ENCODE measurements at regions not wholly inside any gene's neighbourhood (a gene's known extent, or its start where the extent isn't known, plus 50 kb on each side); places are given as distances from the start of the nearest gene placed in this dataset.

DNA sequence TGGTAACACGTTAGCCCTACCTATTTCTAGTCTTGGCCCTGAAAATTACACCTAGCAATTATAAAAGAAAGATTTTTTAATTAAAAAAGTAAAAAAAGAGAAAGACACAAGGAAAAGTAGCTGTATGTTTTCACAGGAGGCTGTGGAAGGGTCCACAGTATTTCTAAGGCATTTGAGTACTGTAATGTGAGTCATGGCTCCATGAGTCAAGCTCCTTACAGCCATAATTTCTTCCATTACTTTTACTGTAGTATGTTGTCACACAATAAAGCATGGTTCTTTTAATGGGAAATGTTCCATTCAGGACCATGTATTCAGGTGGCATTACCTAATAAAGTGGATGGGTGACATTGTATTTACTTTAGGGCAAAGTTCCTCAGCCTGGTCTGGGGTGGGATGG, 113.4 kb downstream of the GPR37 start:
- Histone ChIP-seq H3K4me3 (no peak overlapping the region), H3K4me2 (no peak overlapping the region), H3K4me1 (no peaks in the 10 kb centered on the region), H3K27ac (no peak overlapping the region), H3K9me3 (no peaks in the 10 kb centered on the region)
- no peak for ATAC-seq
- TF ChIP-seq PHF8 (IDR thresholded peaks at IDR 0.05; ENCODE audit: borderline replicate concordance, low read depth) (no peak), EHF (CRISPR knock-in tag; IDR thresholded peaks at IDR 0.05) (no peak), POLR2AphosphoS2 (conservative IDR thresholded peaks at IDR 0.05; ENCODE audit: low read length) (no peak), ZNF302 (CRISPR knock-in tag; IDR thresholded peaks at IDR 0.05) (no peak), CHD2 (IDR thresholded peaks at IDR 0.05; ENCODE audit: low read length, partially characterized antibody) (no peak), MAZ (IDR thresholded peaks at IDR 0.05; ENCODE audit: borderline replicate concordance, low read depth, low read length) (no peak), HOXB5 (CRISPR knock-in tag; IDR thresholded peaks at IDR 0.05) (no peak), RCOR1 (IDR thresholded peaks at IDR 0.05; ENCODE audit: low read depth, low read length) (no peak), FOXS1 (CRISPR knock-in tag; IDR thresholded peaks at IDR 0.05) (no peak)
- ChIA-PET POLR2A (no interaction called here), CTCF (no interaction called here)
- 38% methylated on average over 1 of the region's 1 CpG for WGBS (ENCODE audit: missing lambda C conversion rate)
- FAIRE-seq, result no peak
- no peak for DNase-seq (ENCODE audit: low read depth in 1 of 2, low spot score in 1 of 2)

DNA sequence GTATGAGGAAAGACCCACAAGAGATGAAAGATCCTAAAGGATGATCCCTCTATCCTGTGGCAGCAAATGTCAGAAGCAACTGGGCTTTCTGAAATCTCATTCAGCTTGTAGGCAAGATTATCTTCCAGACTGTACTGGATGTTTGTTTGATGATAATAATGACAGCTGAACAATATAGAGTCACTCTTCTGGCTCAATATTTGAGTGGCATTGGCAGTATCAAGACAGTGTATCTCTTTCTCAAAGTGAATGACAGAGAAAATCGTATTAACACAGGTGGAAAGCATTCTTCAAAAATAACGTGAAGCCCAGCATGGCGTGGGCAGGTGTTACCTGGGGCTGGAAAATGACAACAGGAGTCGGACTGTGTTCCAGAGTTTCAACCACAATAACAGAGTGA, 114.5 kb downstream of the GPR37 start:
- CTCF ChIA-PET, result no interaction called here
- FAIRE-seq, result no peak
- H3K4me2 ChIP-seq, result no peak overlapping the region
- 51% methylated on average over 4 of the region's 4 CpGs for WGBS (ENCODE audit: missing lambda C conversion rate)
- H3K27ac ChIP-seq, result no peak overlapping the region
- no peaks in the 10 kb centered on the region for H3K4me1 ChIP-seq
- H3K9me3 ChIP-seq, result no peaks in the 10 kb centered on the region
- H3K4me3 ChIP-seq, result no peak overlapping the region
- no peak for TF ChIP-seq POLR2A (IDR thresholded peaks at IDR 0.05; ENCODE audit: low read length)
- TF ChIP-seq RARB (CRISPR knock-in tag; IDR thresholded peaks at IDR 0.05), result no peak
- no peak for TF ChIP-seq FOSL2 (IDR thresholded peaks at IDR 0.05)
- TF ChIP-seq FOSL2 (CRISPR knock-in tag; IDR thresholded peaks at IDR 0.05), result no peak
- TF ChIP-seq TP53 (CRISPR knock-in tag; IDR thresholded peaks at IDR 0.05), result no peak
- TF ChIP-seq CBX8 (IDR thresholded peaks at IDR 0.05), result no peak
- no peak for TF ChIP-seq EHF (CRISPR knock-in tag; IDR thresholded peaks at IDR 0.05)
- no peak for TF ChIP-seq HOXB13 (CRISPR knock-in tag; IDR thresholded peaks at IDR 0.05; ENCODE audit: low read depth)
- no peak for TF ChIP-seq HDAC2 (IDR thresholded peaks at IDR 0.05)
- TF ChIP-seq, protein P1, sequence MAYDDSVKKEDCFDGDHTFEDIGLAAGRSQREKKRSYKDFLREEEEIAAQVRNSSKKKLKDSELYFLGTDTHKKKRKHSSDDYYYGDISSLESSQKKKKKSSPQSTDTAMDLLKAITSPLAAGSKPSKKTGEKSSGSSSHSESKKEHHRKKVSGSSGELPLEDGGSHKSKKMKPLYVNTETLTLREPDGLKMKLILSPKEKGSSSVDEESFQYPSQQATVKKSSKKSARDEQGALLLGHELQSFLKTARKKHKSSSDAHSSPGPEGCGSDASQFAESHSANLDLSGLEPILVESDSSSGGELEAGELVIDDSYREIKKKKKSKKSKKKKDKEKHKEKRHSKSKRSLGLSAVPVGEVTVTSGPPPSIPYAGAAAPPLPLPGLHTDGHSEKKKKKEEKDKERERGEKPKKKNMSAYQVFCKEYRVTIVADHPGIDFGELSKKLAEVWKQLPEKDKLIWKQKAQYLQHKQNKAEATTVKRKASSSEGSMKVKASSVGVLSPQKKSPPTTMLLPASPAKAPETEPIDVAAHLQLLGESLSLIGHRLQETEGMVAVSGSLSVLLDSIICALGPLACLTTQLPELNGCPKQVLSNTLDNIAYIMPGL (CRISPR knock-in tag; IDR thresholded peaks at IDR 0.05; ENCODE audit: borderline replicate concordance), result no peak
- TF ChIP-seq RCOR1 (IDR thresholded peaks at IDR 0.05; ENCODE audit: low read depth, low read length), result no peak
- no peak for TF ChIP-seq PHF8 (IDR thresholded peaks at IDR 0.05; ENCODE audit: borderline replicate concordance, low read depth)
- no peak for TF ChIP-seq E2F6 (IDR thresholded peaks at IDR 0.05; ENCODE audit: borderline replicate concordance, low read depth)
- no peak for TF ChIP-seq MAFK (IDR thresholded peaks at IDR 0.05; ENCODE audit: partially characterized antibody)
- TF ChIP-seq ZSCAN20 (CRISPR knock-in tag; IDR thresholded peaks at IDR 0.05), result no peak
- TF ChIP-seq HES2 (IDR thresholded peaks at IDR 0.05), result no peak
- no peak for TF ChIP-seq HEYL (CRISPR knock-in tag; IDR thresholded peaks at IDR 0.05)
- DNase-seq (ENCODE audit: low read depth in 1 of 2, low spot score in 1 of 2), result no peak
- POLR2A ChIA-PET, result no interaction called here
- ATAC-seq, result no peak

DNA sequence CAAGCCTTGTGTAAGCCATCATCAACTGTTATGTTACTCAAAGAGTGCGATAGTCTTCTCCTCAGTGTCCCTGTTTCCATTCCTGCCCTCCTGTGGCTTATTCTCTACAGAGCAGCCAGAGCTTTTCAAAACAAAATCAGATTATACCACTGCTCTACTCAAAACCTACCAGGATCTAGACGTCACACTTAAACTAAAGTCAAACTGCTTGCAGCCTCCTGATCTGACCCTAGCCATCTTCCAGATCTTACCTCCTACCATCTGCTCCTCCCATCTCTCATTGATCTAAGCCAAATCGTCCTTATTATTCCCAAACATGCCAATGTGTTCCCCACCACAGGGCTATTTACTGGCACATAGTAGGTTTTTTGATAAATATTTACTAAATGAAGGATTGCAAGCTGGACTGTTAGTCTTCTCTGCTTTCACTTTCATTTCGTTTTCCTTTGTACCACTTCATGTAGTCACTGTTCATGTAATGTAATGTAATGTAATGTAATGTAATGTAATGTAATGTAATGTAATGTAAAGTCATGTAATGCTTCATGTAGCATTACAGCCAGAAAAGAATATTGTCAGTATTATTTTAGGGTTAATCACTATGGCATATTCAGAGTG, 116.1 kb downstream of the GPR37 start:
- ATAC-seq (no peak), FAIRE-seq (no peak), DNase-seq (ENCODE audit: low read depth in 1 of 2, low spot score in 1 of 2) (no peak)
- Histone ChIP-seq H3K4me3 (peak overlapping the region; percentile 18; the same call in 1 of the 3 replicates), H3K9me3 (no peaks in the 10 kb centered on the region), H3K4me2 (peak overlapping the region; percentile 57), H3K27ac (no peak overlapping the region), H3K4me1 (no peaks in the 10 kb centered on the region)
- TF ChIP-seq HDAC2 (IDR thresholded peaks at IDR 0.05) (no peak), USF2 (IDR thresholded peaks at IDR 0.05) (no peak), CHD4 (IDR thresholded peaks at IDR 0.05; ENCODE audit: borderline replicate concordance) (no peak), FOSL2 (IDR thresholded peaks at IDR 0.05) (no peak), FOSL2 (CRISPR knock-in tag; IDR thresholded peaks at IDR 0.05) (no peak), RNF2 (IDR thresholded peaks at IDR 0.05; ENCODE audit: borderline replicate concordance, low read depth) (no peak), NPAS2 (CRISPR knock-in tag; IDR thresholded peaks at IDR 0.05; ENCODE audit: borderline replicate concordance) (no peak), NR3C1 (IDR thresholded peaks at IDR 0.05) (no peak), HOXA7 (CRISPR knock-in tag; IDR thresholded peaks at IDR 0.05) (no peak), SREBF2 (IDR thresholded peaks at IDR 0.05) (no peak), MAFK (IDR thresholded peaks at IDR 0.05; ENCODE audit: partially characterized antibody) (no peak)
- TF ChIP-seq, protein P2, sequence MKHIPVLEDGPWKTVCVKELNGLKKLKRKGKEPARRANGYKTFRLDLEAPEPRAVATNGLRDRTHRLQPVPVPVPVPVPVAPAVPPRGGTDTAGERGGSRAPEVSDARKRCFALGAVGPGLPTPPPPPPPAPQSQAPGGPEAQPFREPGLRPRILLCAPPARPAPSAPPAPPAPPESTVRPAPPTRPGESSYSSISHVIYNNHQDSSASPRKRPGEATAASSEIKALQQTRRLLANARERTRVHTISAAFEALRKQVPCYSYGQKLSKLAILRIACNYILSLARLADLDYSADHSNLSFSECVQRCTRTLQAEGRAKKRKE (CRISPR knock-in tag; IDR thresholded peaks at IDR 0.05; ENCODE audit: low read depth), result no peak
- CTCF ChIA-PET, result no interaction called here
- 25% methylated on average over 4 of the region's 4 CpGs for WGBS (ENCODE audit: missing lambda C conversion rate)
- POLR2A ChIA-PET, result no interaction called here

All from A549 (cell line).